ENCODE measurements at regions not wholly inside any gene's neighbourhood (a gene's known extent, or its start where the extent isn't known, plus 50 kb on each side); places are given as distances from the start of the nearest gene placed in this dataset.

DNA sequence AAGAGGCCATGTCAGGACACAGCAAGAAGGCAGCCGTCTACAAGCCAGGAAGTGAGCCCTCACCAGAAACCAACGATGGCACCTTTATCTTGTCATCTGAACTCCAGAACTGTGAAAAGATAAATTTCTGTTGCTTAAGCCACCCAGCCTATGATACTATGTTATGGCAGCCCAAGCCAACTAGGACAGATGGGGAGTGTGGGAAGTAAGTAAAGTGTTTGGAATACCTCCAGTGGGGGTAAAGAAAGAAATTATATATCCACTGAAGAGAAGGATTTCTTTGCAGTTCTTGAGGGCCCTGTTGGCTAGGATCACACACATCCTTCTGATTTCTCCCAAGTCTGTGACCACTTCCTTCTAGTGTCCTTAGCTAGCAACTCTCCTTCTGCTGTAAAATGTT lies 384.4 kb downstream of the TNS3 start:
- intact Hi-C loops (cut with micrococcal nuclease), result no loop called here
- Mint-ChIP-seq H3K9me3 (no peaks in the 10 kb centered on the region), H3K27me3 (peaks cover 3% of the 10 kb centered on the region), H3K27ac (no peak overlapping the region), H3K36me3 (ENCODE audit: low read depth) (no peaks in the 10 kb centered on the region), H3K4me3 (no peak overlapping the region), H3K4me1 (ENCODE audit: low read depth) (peaks cover 17% of the 10 kb centered on the region)

DNA sequence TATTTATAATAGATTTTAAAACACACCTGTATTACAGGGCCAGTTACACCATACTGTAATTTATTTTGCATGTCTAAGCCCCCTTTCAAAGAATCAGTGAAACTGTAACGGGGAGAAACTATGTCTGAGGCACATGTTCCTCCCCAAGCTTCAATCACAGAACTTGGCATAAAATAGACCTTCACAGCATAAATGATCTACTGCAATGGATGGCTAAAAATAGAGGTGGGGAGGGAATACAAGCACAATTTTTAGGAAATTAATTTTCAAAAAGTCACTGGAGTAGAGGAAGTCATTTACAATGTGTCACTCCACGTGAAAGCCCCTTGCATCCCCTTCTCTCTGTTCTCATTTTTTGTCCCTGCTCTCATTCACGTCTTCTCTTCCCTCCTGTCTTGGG lies 385.2 kb downstream of the TNS3 start:
- peaks cover 24% of the 10 kb centered on the region for H3K4me1 Mint-ChIP-seq (ENCODE audit: low read depth)
- H3K9me3 Mint-ChIP-seq, result no peaks in the 10 kb centered on the region
- no peak overlapping the region for H3K27ac Mint-ChIP-seq
- H3K36me3 Mint-ChIP-seq (ENCODE audit: low read depth), result no peaks in the 10 kb centered on the region
- no peak overlapping the region for H3K4me3 Mint-ChIP-seq
- intact Hi-C loops (cut with micrococcal nuclease), result no loop called here
- H3K27me3 Mint-ChIP-seq, result peaks cover 5% of the 10 kb centered on the region

DNA sequence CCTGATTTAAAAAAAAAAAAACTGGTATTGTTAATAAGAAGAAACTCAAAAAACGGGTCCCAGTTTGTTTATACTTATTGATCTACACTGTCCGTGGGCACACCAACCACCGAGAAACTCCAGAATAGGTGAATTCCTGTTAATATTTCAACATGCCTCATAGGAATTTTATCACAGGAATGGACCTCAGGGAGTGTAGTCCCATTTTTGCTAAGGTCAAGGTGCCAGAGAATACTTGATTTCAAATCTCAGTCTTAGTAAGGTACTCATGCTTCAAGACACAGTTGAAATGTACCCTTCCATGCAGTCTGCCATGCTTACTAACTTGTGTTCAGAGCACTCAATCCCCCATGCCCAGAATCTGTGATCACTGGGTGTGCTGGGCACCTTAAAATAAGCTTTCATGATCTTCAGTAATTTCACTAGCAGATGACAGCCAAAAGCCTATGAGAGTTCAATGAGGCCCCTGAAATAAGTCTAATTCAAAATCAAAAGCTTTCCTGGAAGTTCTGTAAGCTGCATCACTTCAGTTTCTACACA lies 385.7 kb downstream of the TNS3 start:
- Mint-ChIP-seq H3K4me1 (ENCODE audit: low read depth) (peaks cover 26% of the 10 kb centered on the region), H3K9me3 (no peaks in the 10 kb centered on the region), H3K27ac (no peak overlapping the region), H3K36me3 (ENCODE audit: low read depth) (no peaks in the 10 kb centered on the region), H3K4me3 (no peak overlapping the region), H3K27me3 (peaks cover 7% of the 10 kb centered on the region)
- intact Hi-C loops (cut with micrococcal nuclease), result no loop called here

DNA sequence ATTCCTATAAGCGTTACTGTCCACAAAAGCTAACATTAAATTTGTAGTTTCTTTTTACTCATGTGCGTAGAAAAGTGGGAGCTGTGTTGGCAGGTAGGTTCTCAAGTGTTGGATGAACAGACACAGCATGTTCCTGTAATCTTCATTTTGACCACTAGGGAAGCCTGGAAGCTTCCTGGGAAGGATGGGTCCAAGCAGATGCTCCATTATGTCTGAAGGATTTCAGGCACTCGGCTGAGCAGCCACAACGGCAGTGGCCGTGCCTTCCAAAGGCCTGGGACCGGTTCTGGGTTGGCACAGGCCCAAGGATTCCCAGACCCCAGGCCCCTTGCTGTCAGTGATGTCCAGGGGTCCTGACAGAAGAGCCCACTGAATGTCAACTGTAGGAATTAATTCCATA lies 386.3 kb downstream of the TNS3 start:
- H3K4me3 Mint-ChIP-seq, result no peak overlapping the region
- intact Hi-C loops (cut with micrococcal nuclease), result no loop called here
- H3K36me3 Mint-ChIP-seq (ENCODE audit: low read depth), result no peaks in the 10 kb centered on the region
- H3K27me3 Mint-ChIP-seq, result peaks cover 11% of the 10 kb centered on the region
- no peak overlapping the region for H3K27ac Mint-ChIP-seq
- no peaks in the 10 kb centered on the region for H3K9me3 Mint-ChIP-seq
- H3K4me1 Mint-ChIP-seq (ENCODE audit: low read depth), result peaks cover 27% of the 10 kb centered on the region

DNA sequence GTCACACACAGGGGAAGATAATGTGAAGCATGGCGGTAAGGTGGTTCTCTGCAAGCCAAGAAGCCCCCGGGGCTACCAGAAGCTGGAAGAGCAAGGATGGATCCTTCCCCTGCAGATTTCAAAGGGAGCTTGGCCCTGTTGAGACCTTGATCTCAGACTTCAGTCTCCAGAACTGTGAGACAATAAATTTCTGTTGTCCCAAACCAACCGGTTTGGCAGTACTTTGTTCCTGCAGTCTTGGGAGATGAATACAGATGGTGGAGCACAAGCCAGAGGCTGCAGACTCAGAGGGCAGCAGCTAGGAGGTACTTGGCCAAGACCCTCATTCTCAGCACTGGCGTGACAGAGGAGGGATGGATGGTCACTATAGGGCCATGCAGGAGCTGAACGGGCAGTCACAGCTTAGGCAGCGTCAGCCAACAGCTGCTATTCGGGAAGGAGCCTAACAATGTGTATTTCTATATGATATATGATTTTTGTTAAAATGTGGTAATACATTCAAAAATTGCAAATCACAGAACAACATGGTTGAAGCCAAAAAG lies 387.3 kb downstream of the TNS3 start:
- peaks cover 31% of the 10 kb centered on the region for H3K4me1 Mint-ChIP-seq (ENCODE audit: low read depth)
- no peaks in the 10 kb centered on the region for H3K36me3 Mint-ChIP-seq (ENCODE audit: low read depth)
- H3K9me3 Mint-ChIP-seq, result no peaks in the 10 kb centered on the region
- H3K27ac Mint-ChIP-seq, result no peak overlapping the region
- H3K27me3 Mint-ChIP-seq, result peaks cover 18% of the 10 kb centered on the region
- intact Hi-C loops (cut with micrococcal nuclease), result no loop called here
- no peak overlapping the region for H3K4me3 Mint-ChIP-seq

DNA sequence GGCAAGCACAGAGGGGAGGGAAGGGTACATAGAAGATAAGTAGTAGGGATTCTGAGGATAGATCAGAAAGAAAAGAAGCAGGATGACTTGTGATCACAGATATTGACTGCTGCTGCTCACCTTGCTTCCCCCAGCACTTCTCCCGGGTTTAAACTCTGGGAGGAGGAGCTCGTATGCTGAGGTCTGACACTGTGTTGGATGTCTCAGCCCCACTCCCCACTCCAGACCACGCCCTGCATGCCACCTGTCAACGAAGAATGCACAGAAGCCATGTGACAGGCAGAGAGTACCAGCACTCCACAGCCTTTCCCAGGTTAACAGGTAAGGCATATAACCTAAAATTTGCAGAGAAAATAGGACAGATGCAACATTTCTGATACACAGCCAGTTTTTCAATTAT lies 388.9 kb downstream of the TNS3 start:
- intact Hi-C loops (cut with micrococcal nuclease), result no loop called here
- Mint-ChIP-seq H3K4me3 (no peak overlapping the region), H3K36me3 (ENCODE audit: low read depth) (no peaks in the 10 kb centered on the region), H3K9me3 (no peaks in the 10 kb centered on the region), H3K27ac (no peak overlapping the region), H3K27me3 (peaks cover 26% of the 10 kb centered on the region), H3K4me1 (ENCODE audit: low read depth) (peaks cover 30% of the 10 kb centered on the region)

DNA sequence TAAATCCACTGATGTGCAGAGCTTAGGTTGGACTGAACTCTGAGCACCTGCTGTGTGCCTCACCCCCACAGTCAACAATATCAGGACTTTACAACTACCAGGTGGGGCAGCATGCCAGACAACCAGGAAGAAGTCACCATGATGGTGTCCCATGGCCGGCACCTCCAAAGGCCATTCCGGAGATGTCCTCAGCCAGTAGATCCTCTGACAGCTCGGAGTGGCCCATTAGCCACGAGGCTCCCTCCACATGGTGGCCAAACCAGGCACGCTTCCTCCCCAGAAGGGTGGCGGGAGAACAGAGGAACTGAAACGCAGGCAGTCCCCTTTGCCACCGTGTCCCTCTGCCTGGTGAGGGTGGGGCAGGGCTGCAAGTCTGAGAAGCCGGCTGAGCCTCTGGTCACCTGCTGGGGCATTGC lies 390.0 kb downstream of the TNS3 start:
- Mint-ChIP-seq H3K36me3 (ENCODE audit: low read depth) (no peaks in the 10 kb centered on the region), H3K27ac (no peak overlapping the region), H3K27me3 (peaks cover 27% of the 10 kb centered on the region), H3K4me3 (no peak overlapping the region), H3K9me3 (no peaks in the 10 kb centered on the region), H3K4me1 (ENCODE audit: low read depth) (peaks cover 24% of the 10 kb centered on the region)
- intact Hi-C loops (cut with micrococcal nuclease), result no loop called here

DNA sequence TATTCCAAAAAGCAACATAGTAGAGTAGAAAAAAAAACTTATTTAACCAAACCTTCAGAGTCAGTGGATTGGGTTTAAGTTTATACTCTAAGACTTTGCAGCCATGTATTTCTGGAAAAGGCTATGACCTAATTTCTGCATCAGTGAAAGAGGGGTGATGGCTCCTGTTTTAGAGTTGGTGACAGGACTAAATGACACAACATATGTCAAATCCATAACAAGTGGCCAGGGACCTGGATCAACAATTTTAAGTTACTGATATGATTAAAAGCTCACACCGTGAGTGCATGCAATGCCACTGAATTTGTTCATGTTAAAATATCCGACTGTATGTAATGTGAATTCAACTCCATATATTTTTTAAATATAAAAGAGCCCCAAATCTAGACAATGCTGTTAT lies 390.6 kb downstream of the TNS3 start:
- Mint-ChIP-seq H3K36me3 (ENCODE audit: low read depth) (no peaks in the 10 kb centered on the region), H3K27ac (no peak overlapping the region), H3K4me3 (no peak overlapping the region), H3K9me3 (no peaks in the 10 kb centered on the region), H3K4me1 (ENCODE audit: low read depth) (peaks cover 28% of the 10 kb centered on the region), H3K27me3 (peaks cover 27% of the 10 kb centered on the region)
- intact Hi-C loops (cut with micrococcal nuclease), result no loop called here

DNA sequence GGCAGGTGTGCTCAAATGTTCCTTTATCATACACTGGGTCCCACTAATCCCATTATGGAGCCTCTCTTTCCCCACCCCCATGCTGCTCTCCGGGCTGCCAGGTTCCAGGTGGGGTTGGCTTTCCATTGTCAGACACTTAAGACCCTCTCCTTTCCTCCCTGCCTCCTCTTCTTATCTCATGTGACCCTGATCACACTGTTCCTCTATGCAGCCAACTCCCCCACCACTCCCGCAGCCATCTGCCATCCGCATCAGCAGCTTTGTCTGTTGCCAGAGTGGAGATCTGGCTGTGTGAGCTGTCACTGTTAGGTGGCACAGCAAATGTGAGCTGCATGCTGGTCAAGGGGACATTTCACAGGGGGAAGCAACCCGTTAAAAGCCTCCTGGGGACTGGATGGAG lies 391.4 kb downstream of the TNS3 start:
- no peak overlapping the region for H3K4me3 Mint-ChIP-seq
- no peak overlapping the region for H3K27ac Mint-ChIP-seq
- no peaks in the 10 kb centered on the region for H3K36me3 Mint-ChIP-seq (ENCODE audit: low read depth)
- H3K27me3 Mint-ChIP-seq, result peaks cover 27% of the 10 kb centered on the region
- no peaks in the 10 kb centered on the region for H3K9me3 Mint-ChIP-seq
- peaks cover 36% of the 10 kb centered on the region for H3K4me1 Mint-ChIP-seq (ENCODE audit: low read depth)
- intact Hi-C loops (cut with micrococcal nuclease), result no loop called here

DNA sequence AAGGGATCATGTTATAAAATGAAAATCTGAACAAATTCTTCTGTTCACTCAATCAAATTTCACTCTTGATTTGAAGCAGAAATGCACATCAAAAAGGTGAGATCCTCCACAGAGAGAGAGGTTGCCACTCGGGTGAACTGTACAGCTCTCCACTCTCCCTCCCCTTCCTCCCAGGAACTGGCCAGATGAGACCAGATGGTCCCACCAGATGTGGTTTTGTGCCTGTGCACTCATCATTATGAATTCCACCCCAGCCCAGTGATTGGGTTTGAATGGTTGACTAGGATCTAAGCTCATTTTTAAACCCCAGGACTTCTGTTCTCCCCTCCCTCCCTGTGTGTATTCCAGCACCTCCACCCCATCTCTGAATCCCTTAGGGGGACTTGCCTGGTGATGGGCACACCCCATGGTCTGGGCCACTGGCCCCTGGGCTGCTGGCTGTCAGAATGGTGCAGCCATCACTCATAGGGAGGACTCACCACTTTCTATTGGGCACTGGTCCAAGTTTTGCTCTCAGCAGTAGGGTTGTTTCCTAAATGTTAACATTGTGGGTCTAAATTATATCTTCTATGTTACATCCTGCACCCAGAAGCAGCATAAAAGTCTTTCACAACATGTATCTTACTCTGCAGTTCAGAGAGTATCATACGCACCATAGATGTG lies 393.1 kb downstream of the TNS3 start:
- peaks cover 27% of the 10 kb centered on the region for H3K27me3 Mint-ChIP-seq
- no peaks in the 10 kb centered on the region for H3K9me3 Mint-ChIP-seq
- H3K27ac Mint-ChIP-seq, result no peak overlapping the region
- H3K36me3 Mint-ChIP-seq (ENCODE audit: low read depth), result no peaks in the 10 kb centered on the region
- peaks cover 40% of the 10 kb centered on the region for H3K4me1 Mint-ChIP-seq (ENCODE audit: low read depth)
- intact Hi-C loops (cut with micrococcal nuclease), result no loop called here
- H3K4me3 Mint-ChIP-seq, result no peak overlapping the region

DNA sequence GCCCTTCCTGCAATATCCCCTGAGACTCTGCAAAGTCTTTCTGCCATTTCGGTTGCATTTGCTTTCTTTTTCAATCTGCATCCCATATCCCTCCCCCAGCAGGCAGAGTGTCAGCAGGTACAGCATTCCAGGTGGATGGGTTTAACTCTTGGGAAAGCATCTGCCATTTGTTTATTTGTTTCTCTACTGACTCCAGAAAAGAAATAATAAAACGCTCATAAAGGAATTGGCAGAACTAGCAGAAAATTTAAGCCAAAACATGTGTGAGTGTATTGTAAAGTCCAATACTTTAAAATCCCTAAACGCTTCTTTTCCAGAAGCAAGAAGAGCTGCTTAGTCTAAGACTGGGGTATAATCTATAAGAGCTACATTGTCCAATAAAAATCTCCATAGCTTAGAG lies 393.8 kb downstream of the TNS3 start:
- no peak overlapping the region for H3K4me3 Mint-ChIP-seq
- intact Hi-C loops (cut with micrococcal nuclease), result no loop called here
- H3K27me3 Mint-ChIP-seq, result peaks cover 27% of the 10 kb centered on the region
- no peaks in the 10 kb centered on the region for H3K9me3 Mint-ChIP-seq
- H3K4me1 Mint-ChIP-seq (ENCODE audit: low read depth), result peaks cover 40% of the 10 kb centered on the region
- H3K36me3 Mint-ChIP-seq (ENCODE audit: low read depth), result no peaks in the 10 kb centered on the region
- H3K27ac Mint-ChIP-seq, result no peak overlapping the region

DNA sequence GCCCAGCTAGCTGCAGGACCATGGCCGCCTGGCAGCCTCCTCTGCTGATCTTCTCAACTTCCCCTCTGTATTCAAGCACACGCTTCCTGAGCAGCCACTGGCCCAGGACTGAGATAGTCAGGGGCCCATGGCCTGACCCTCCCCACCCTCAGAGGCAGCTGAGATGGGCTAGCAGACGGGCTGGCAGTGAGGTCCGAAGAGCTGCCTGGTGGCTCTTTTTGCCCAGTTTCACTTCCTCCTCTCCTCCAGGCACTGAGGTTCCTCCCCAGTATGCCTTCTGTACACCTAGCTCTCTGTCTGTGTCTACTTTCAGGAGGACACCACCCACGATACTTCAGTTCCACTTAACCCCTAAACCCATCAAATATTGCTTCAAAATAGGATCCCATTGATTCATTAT lies 395.6 kb downstream of the TNS3 start:
- H3K9me3 Mint-ChIP-seq, result no peaks in the 10 kb centered on the region
- peaks cover 25% of the 10 kb centered on the region for H3K4me1 Mint-ChIP-seq (ENCODE audit: low read depth)
- intact Hi-C loops (cut with micrococcal nuclease), result no loop called here
- H3K27ac Mint-ChIP-seq, result no peak overlapping the region
- H3K4me3 Mint-ChIP-seq, result no peak overlapping the region
- H3K27me3 Mint-ChIP-seq, result peaks cover 28% of the 10 kb centered on the region
- H3K36me3 Mint-ChIP-seq (ENCODE audit: low read depth), result no peaks in the 10 kb centered on the region

DNA sequence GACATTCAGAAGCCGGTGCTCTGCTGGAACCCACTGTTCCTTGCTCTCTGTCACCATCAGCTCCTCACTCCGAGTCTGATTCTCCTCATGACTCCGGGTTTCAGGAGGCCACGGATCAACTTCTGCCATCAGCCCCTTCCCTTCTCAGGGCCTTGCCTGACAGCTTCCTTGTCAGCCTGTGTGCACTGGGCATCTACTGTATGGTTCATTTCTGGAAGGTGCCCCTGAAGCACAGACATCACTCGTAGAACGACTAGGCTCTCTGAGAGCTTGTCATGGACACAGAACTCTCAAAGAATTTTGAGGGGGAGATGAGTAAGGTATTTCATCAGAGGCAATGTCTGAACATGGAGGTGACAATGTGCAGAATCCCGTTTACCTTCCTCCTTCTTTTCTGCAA lies 396.1 kb downstream of the TNS3 start:
- H3K27ac Mint-ChIP-seq, result no peak overlapping the region
- no peaks in the 10 kb centered on the region for H3K36me3 Mint-ChIP-seq (ENCODE audit: low read depth)
- H3K4me3 Mint-ChIP-seq, result no peak overlapping the region
- intact Hi-C loops (cut with micrococcal nuclease), result no loop called here
- peaks cover 26% of the 10 kb centered on the region for H3K27me3 Mint-ChIP-seq
- H3K4me1 Mint-ChIP-seq (ENCODE audit: low read depth), result peaks cover 25% of the 10 kb centered on the region
- H3K9me3 Mint-ChIP-seq, result no peaks in the 10 kb centered on the region

DNA sequence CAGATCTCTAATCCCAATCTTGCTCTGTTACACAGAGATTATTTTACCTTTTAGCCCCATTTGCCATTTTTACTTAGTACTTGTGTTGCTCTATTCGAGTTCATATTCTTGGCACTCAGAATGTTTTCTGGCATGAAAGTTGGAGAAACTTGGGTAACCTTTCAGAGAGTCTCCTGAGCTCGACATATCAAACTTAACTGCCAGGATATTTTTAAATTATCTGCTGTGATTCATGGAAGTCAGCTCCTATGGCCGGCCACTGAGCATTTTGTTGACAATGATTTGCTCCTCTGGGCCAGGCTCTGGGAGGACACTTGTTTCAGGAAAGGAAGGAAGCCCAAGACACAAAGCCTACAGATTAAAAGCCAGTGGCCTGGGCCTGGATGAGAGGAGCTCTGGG lies 396.7 kb downstream of the TNS3 start:
- Mint-ChIP-seq H3K27ac (no peak overlapping the region), H3K4me1 (ENCODE audit: low read depth) (peaks cover 20% of the 10 kb centered on the region), H3K36me3 (ENCODE audit: low read depth) (no peaks in the 10 kb centered on the region), H3K9me3 (no peaks in the 10 kb centered on the region), H3K27me3 (peaks cover 20% of the 10 kb centered on the region), H3K4me3 (no peak overlapping the region)
- intact Hi-C loops (cut with micrococcal nuclease), result no loop called here
